GM20000 (cell line): ENCODE measurements at regions not wholly inside any gene's neighbourhood (a gene's known extent, or its start where the extent isn't known, plus 50 kb on each side); places are given as distances from the start of the nearest gene placed in this dataset.

Source experiments
- DNase-seq: peaks from one replicate; pipeline ENCODE4 v3.0.0; 2012; ENCODE audit warnings: low spot score
- TF ChIP-seq, protein P1 (sequence below): IDR thresholded peaks from 2 replicates; pipeline ENCODE4 v1.5.1; 2012; ENCODE audit warnings: mild to moderate bottlenecking, control low read depth; ENCODE audit errors: extremely low read depth, missing control alignments

DNA sequence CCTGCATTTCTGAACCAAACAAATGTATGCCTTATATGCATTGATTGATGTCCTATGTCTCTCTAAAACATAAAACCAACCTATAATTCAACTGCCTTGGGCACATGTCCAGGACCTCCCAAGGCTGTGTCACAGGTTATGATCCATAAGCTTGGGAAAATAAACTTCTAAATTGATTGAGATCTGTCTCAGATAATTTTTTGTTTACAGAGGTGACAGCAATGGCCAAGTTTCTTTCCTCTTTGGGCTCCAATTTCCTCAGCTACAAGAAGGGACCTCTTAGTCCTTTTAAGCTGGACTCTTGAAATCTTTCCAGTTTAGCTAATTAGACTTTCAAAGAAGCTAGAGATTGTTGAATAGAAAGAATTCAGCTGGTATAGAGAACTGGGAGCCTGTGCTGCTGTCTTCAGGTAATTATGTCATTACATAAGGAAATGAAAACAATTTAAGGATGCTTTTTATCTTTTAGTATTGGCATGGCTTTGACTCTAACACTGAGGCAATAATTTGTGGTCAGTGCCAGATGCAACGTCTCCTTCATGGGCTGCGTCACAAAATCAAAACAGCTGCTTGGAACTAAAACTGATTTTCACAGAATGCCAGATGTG lies 412.1 kb upstream of the TRIB2 start:
- TF ChIP-seq, protein P1, sequence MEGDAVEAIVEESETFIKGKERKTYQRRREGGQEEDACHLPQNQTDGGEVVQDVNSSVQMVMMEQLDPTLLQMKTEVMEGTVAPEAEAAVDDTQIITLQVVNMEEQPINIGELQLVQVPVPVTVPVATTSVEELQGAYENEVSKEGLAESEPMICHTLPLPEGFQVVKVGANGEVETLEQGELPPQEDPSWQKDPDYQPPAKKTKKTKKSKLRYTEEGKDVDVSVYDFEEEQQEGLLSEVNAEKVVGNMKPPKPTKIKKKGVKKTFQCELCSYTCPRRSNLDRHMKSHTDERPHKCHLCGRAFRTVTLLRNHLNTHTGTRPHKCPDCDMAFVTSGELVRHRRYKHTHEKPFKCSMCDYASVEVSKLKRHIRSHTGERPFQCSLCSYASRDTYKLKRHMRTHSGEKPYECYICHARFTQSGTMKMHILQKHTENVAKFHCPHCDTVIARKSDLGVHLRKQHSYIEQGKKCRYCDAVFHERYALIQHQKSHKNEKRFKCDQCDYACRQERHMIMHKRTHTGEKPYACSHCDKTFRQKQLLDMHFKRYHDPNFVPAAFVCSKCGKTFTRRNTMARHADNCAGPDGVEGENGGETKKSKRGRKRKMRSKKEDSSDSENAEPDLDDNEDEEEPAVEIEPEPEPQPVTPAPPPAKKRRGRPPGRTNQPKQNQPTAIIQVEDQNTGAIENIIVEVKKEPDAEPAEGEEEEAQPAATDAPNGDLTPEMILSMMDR = no peak
- no peak for DNase-seq

DNA sequence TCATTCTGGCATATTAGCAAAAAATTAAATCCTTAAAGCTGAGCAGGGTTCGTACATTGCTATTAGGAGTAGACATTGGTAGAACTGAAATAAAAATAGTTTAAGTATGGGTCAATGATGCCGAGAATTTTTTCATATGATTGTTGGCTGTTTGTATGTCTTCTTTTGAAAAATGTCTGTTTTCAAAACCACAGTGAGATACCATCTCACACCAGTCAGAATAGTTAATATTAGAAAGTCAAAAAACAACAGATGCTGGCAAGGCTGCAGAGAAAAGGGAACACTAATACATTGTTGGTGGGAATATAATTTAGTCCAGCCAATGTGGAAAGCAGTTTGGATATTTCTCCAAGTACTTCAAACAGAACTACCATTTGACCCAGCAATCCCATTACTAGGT lies 410.8 kb upstream of the TRIB2 start:
- TF ChIP-seq, protein P1 = no peak
- DNase-seq = no peak

DNA sequence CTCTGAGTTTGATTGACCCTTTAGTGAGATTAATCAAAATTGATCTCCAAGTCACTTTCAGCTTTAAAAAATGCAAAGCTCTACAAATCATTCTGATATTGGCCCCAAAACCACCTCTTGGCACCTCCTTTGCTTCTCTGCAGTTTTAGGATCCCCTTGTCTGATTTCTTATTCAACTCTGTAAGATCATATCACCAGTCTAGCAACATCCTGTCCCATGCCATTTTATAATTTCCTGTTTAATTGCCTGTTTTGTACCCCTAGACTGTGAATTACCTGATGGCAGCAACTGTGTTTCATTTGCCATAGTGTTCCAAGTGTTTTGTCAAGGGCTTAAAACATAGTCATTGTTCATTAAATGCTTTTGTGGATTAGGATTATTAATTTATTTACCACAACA lies 406.3 kb upstream of the TRIB2 start:
- DNase-seq = no peak

DNA sequence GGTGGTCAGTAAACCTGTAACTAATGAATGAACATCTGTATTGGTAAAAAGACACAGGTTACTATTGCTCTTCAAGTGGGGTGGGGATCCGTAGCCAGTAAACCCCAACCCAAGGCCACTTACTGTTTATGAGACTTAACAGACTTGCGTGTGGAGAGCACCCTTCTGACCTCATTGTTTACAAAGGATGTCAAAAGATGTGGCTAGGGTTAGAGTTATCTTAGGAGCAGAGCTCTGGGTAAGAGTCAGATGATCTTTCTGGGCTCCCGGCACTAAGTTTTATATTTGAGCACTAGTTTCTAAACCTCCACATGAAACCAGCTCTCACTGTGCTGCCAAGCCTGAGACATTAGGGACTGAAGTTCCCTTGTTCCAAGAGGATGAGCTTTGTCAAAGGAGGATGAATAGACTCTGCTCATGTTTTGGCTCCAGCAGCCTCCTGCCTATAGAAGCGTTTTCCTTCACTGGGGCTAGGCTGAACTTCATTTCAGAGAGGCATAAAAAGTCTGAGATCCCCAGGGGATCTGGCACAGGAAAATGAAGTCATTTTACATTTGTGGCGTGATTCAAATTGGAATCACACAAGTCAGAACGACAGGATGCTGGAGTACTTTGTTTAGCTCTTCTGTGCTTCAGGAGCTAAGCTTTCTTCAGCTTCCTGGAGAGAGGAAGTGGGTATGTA lies 403.1 kb upstream of the TRIB2 start:
- DNase-seq = no peak
- TF ChIP-seq, protein P1 = no peak

More for the DNA sequence above, 406.3 kb upstream of the TRIB2 start:
- TF ChIP-seq, protein P1 = no peak

DNA sequence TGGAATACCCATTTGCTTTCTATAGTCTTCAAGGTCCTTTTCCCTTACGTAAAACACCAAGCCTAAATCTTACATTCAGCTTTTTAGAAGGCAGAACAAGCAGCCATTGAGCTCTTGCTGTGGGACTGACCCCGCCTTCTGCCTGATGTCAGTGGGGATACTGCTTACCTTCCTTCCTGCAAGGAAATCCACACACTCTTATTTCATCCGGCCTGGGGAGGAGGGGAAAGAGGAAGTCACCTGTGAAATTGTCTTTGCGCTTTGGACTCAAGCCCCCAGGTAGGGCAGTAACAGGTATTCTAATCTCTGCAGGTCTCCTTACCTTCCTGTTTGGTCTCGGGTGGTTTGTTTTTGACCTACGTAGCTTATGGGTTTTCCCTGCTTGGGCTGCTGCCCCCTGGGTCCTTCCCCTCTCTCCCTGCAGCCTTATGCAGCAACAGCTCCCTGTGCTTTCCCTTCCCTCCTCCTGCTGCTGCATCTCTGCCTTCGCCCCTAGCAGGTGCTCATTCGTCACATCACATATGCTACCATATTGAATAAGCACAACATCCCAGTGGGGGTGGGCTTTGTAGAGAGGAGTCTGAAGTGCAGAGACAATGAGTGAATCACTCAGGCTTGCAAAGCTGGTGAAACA lies 402.5 kb upstream of the TRIB2 start:
- DNase-seq = no peak
- TF ChIP-seq, protein P1 = no peak

DNA sequence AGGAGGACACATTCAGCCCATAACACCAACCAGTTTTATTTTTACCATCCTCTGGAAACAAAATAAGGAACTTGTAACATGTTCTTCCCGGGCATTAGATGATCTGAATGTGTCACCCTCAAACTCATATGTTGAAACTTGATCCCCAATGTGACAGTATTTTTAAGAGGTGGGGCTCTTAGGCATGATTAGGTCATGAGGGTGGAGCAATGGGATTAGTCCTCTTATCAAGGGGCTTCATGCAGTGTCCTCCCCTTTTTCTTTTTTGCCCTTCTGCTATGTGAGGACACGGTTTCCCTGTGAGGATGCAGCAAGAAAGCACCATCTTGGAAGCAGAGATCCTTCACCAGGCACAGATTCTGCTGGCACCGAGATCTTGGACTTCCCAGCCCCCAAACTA lies 401.5 kb upstream of the TRIB2 start:
- no peak for DNase-seq
- TF ChIP-seq, protein P1 = no peak

DNA sequence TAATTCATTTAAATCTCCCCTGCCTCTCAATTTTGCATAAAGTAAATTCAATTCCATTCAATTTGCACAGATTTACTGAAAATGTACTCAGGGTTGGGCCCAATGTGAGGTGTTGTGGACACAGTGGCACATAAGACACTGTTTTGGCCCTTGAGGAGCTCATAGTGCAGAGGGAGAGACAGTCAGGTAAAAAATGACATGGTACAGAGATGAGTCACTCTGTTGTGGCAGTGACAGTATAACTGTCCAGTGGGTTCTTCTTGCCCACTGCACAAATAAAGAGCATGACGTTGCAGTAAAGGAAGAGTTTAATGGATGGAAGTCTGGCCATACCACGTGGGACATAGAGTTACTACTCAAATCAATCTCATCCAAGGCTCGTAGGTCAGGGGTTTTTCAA lies 400.3 kb upstream of the TRIB2 start:
- no peak for DNase-seq
- TF ChIP-seq, protein P1 = no peak
